Hepatic stellate cell (primary cell): ENCODE measurements at regions not wholly inside any gene's neighbourhood (a gene's known extent, or its start where the extent isn't known, plus 50 kb on each side); places are given as distances from the start of the nearest gene placed in this dataset.
"Not testable (repeated sequence)": the region's sequence is repeated elsewhere in the genome, so short reads cannot be mapped to it uniquely, and the experiment has no call there.

Experiments
- DNase-seq: peaks from one replicate; pipeline ENCODE4 v3.0.0; 2011; ENCODE audit warnings: low spot score

- no peak for DNase-seq
Measured at GRCh38 chr11:37511425-37511933, 913.4 kb upstream of the RAG2 start.

- DNase-seq: no peak
Measured at GRCh38 chr11:37509506-37509905, 911.5 kb upstream of the RAG2 start.

GRCh38 chr11:37506531-37506930 is 908.5 kb upstream of the RAG2 start:
- DNase-seq: no peak

- no peak for DNase-seq
Measured at GRCh38 chr11:37505406-37505805, 907.4 kb upstream of the RAG2 start.

GRCh38 chr11:37504921-37505320 is 906.9 kb upstream of the RAG2 start:
- peak; percentile 37 for DNase-seq

- peak; percentile 8 for DNase-seq
Measured at GRCh38 chr11:37504060-37504611, 906.1 kb upstream of the RAG2 start.

- no peak for DNase-seq
Measured at GRCh38 chr11:37503411-37504059, 905.5 kb upstream of the RAG2 start.

- no peak for DNase-seq
Measured at GRCh38 chr11:37502202-37502601, 904.2 kb upstream of the RAG2 start.

- no peak for DNase-seq
Measured at GRCh38 chr11:37500425-37500824, 902.4 kb upstream of the RAG2 start.

- no peak for DNase-seq
Measured at GRCh38 chr11:37497326-37497725, 899.3 kb upstream of the RAG2 start.

GRCh38 chr11:37496201-37496600 is 898.2 kb upstream of the RAG2 start:
- DNase-seq: no peak

GRCh38 chr11:37484298-37484697 is 886.3 kb upstream of the RAG2 start:
- no peak for DNase-seq

GRCh38 chr11:37483761-37484160 is 885.7 kb upstream of the RAG2 start:
- DNase-seq: no peak

- no peak for DNase-seq
Measured at GRCh38 chr11:37474889-37475288, 876.9 kb upstream of the RAG2 start.

GRCh38 chr11:37468344-37468743 is 870.3 kb upstream of the RAG2 start:
- no peak for DNase-seq

- no peak for DNase-seq
Measured at GRCh38 chr11:37465221-37465620, 867.2 kb upstream of the RAG2 start.

- no peak for DNase-seq
Measured at GRCh38 chr11:37459456-37459855, 861.4 kb upstream of the RAG2 start.

- no peak for DNase-seq
Measured at GRCh38 chr11:37456746-37457145, 858.7 kb upstream of the RAG2 start.

GRCh38 chr11:37451903-37452302 is 853.9 kb upstream of the RAG2 start:
- no peak for DNase-seq

GRCh38 chr11:37450613-37451012 is 852.6 kb upstream of the RAG2 start:
- DNase-seq: no peak

GRCh38 chr11:37449146-37449545 is 851.1 kb upstream of the RAG2 start:
- peak; percentile 7 for DNase-seq

GRCh38 chr11:37442576-37442975 is 844.5 kb upstream of the RAG2 start:
- DNase-seq: peak; percentile 7

- not testable (repeated sequence) for DNase-seq
Measured at GRCh38 chr11:37431633-37432230, 833.7 kb upstream of the RAG2 start.
